ENCODE measurements at regions not wholly inside any gene's neighbourhood (a gene's known extent, or its start where the extent isn't known, plus 50 kb on each side); places are given as distances from the start of the nearest gene placed in this dataset.

DNA sequence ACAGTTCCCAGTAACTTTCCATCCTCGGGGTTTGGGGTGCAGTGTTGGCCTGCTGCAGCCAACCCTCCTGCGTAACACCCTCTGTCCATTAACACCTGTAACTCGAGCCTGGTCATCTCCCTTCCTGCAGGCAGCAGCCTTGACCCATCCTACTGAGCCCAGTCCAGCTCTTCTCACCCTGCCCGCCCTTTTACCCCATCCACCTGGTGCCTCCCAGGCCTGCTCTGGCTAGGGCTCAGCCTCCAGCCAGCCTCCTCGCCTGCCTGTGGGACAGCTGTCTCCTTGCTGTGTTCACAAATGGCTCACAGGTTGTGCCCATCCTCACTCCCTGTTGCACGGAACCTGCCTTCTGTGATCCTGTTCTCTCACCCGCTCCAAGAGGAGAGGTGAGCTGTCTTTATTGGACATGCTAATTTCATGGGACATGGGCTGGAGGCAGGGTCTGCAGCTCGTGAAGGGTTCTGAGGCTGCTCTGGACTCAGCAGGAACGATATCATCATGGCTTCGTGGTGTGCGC lies 277.2 kb upstream of the TCERG1L start:
- no peak for DNase-seq (ENCODE audit: low read depth, low spot score)
- Histone ChIP-seq H3K4me3 (no peak overlapping the region), H3K4me1 (ENCODE audit: control insufficient read depth, insufficient read depth, low read length) (no peaks in the 10 kb centered on the region), H3K4me2 (ENCODE audit: control insufficient read depth, insufficient read depth) (no peak overlapping the region), H3K9me3 (replicated peaks; ENCODE audit: control insufficient read depth, insufficient read depth, low read length) (no peaks in the 10 kb centered on the region; the same call in 2 of the 3 replicates), H4K20me1 (ENCODE audit: control insufficient read depth, insufficient read depth) (no peaks in the 10 kb centered on the region), H3K79me2 (ENCODE audit: control insufficient read depth, insufficient read depth, low read length) (no peaks in the 10 kb centered on the region), H3K9ac (ENCODE audit: control insufficient read depth, insufficient read depth, low read length) (no peak overlapping the region), H3K27me3 (replicated peaks in 1 of 2; ENCODE audit: control insufficient read depth in 2 of 2, insufficient read depth in 2 of 2, low read length in 1 of 2) (no peaks in the 10 kb centered on the region), H2AFZ (ENCODE audit: control insufficient read depth, low read depth, low read length) (no peak overlapping the region), H3K36me3 (ENCODE audit: control insufficient read depth in 2 of 2, insufficient read depth in 2 of 2, low read length in 1 of 2) (no peaks in the 10 kb centered on the region), H3K27ac (ENCODE audit: control insufficient read depth, insufficient read depth) (no peak overlapping the region)
- ChIA-PET POLR2A (no interaction called here), SMC1A (ENCODE audit: uncharacterized antibody, unreplicated experiment) (no interaction called here), CTCF (no interaction called here), RAD21 (ENCODE audit: unreplicated experiment) (no interaction called here)
- no TSS peak for BruUV-seq (replicated peaks)
- in situ Hi-C loops (cut with MboI): no loop called here
- ATAC-seq: no peak
- WGBS (ENCODE audit: insufficient coverage, insufficient replicate concordance, low lambda C conversion rate, missing lambda C conversion rate): 27% methylated on average over 11 of the region's 11 CpGs
- TF ChIP-seq EZH2 (IDR thresholded peaks at IDR 0.05; ENCODE audit: borderline replicate concordance, control insufficient read depth, low read depth, low read length) (no peak), FOXM1 (IDR thresholded peaks at IDR 0.05; ENCODE audit: low read depth, low read length) (no peak), RFX5 (IDR thresholded peaks at IDR 0.05; ENCODE audit: low read depth, low read length) (no peak), HDGF (IDR thresholded peaks at IDR 0.05) (no peak), IKZF2 (IDR thresholded peaks at IDR 0.05) (no peak), SPI1 (IDR thresholded peaks at IDR 0.05; ENCODE audit: borderline replicate concordance, insufficient read depth, low read depth, low read length) (no peak), GATAD2B (conservative IDR thresholded peaks at IDR 0.05; ENCODE audit: low read depth) (no peak), ZNF274 (IDR thresholded peaks at IDR 0.05; ENCODE audit: insufficient read depth, insufficient read length) (no peak), TCF12 (IDR thresholded peaks at IDR 0.05; ENCODE audit: low read depth, low read length) (no peak), SP1 (IDR thresholded peaks at IDR 0.05; ENCODE audit: low read depth, low read length) (no peak), GABPA (IDR thresholded peaks at IDR 0.05; ENCODE audit: low read depth) (no peak), BMI1 (IDR thresholded peaks at IDR 0.05; ENCODE audit: borderline replicate concordance) (no peak), IKZF1 (conservative IDR thresholded peaks at IDR 0.05) (no peak), YY1 (IDR thresholded peaks at IDR 0.05; ENCODE audit: low read depth, low read length) (no peak), PML (IDR thresholded peaks at IDR 0.05; ENCODE audit: low read length) (no peak), MYC (IDR thresholded peaks at IDR 0.05; ENCODE audit: insufficient read depth, insufficient read length, insufficient replicate concordance, low read length, severe bottlenecking) (no peak)
- TF ChIP-seq, protein P1, sequence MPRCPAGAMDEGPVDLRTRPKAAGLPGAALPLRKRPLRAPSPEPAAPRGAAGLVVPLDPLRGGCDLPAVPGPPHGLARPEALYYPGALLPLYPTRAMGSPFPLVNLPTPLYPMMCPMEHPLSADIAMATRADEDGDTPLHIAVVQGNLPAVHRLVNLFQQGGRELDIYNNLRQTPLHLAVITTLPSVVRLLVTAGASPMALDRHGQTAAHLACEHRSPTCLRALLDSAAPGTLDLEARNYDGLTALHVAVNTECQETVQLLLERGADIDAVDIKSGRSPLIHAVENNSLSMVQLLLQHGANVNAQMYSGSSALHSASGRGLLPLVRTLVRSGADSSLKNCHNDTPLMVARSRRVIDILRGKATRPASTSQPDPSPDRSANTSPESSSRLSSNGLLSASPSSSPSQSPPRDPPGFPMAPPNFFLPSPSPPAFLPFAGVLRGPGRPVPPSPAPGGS (IDR thresholded peaks at IDR 0.05; ENCODE audit: borderline replicate concordance, insufficient read depth, low read depth, low read length, poor library complexity, severe bottlenecking): no peak
- TF ChIP-seq, protein P2, sequence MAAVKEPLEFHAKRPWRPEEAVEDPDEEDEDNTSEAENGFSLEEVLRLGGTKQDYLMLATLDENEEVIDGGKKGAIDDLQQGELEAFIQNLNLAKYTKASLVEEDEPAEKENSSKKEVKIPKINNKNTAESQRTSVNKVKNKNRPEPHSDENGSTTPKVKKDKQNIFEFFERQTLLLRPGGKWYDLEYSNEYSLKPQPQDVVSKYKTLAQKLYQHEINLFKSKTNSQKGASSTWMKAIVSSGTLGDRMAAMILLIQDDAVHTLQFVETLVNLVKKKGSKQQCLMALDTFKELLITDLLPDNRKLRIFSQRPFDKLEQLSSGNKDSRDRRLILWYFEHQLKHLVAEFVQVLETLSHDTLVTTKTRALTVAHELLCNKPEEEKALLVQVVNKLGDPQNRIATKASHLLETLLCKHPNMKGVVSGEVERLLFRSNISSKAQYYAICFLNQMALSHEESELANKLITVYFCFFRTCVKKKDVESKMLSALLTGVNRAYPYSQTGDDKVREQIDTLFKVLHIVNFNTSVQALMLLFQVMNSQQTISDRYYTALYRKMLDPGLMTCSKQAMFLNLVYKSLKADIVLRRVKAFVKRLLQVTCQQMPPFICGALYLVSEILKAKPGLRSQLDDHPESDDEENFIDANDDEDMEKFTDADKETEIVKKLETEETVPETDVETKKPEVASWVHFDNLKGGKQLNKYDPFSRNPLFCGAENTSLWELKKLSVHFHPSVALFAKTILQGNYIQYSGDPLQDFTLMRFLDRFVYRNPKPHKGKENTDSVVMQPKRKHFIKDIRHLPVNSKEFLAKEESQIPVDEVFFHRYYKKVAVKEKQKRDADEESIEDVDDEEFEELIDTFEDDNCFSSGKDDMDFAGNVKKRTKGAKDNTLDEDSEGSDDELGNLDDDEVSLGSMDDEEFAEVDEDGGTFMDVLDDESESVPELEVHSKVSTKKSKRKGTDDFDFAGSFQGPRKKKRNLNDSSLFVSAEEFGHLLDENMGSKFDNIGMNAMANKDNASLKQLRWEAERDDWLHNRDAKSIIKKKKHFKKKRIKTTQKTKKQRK (IDR thresholded peaks at IDR 0.05; ENCODE audit: low read depth, low read length): no peak
- intact Hi-C loops (cut with micrococcal nuclease; ENCODE audit: unreplicated experiment): no loop called here
- FAIRE-seq: no peak
